ENCODE measurements at regions not wholly inside any gene's neighbourhood (a gene's known extent, or its start where the extent isn't known, plus 50 kb on each side); places are given as distances from the start of the nearest gene placed in this dataset.

DNA sequence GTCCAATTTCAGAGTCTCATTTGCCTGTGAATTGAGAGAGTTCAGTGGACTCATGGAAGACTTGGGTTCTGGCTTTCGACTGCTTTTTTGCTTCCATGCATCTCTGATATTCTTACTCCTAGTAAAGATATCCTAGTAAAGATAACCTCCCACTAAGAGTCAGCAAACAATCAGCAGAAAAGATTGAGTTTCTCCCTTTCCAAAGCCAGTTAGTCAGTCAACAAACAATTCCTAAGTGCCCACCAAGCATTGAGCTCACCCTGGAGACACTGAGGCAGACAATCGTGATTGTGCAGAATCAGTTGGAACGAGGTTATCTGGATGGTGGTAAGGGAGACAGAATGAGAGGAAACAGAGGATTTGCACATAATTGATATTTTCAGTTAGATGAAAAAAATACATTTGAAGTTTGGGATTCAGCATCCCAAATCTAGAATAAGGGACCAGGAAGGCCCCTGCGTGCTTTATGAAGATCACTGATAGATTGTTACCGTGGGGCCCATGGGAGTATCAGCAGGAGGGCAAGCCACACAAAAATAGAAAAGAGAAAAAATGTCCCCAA lies 99.7 kb upstream of the SLC38A2 start:
- Histone ChIP-seq H3K36me3 (no peaks in the 10 kb centered on the region), H3K9me3 (replicated peaks) (no peaks in the 10 kb centered on the region), H3K27ac (no peak overlapping the region), H3K27me3 (no peaks in the 10 kb centered on the region), H3K4me1 (peaks cover 22% of the 10 kb centered on the region), H3K4me3 (no peak overlapping the region)
- no peak for DNase-seq

DNA sequence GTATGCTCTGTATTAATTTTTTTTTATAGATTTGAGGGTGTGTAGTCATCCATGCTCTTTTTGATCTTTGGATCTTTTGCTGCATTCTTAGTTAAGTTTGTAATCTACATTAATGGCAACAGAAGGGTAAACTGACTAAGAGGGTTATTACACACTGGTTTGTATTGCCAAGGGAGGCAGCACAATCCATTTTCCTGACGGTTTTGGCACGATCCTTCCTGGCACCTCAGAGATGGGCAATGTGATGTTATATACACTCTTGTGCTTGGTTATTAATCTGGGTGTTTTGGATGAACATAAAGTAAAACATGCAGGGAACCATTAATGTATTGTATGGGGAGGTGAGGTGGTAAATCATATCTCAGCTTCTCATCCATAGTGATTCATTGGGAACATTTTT lies 98.8 kb upstream of the SLC38A2 start:
- Histone ChIP-seq H3K9me3 (replicated peaks) (no peaks in the 10 kb centered on the region), H3K36me3 (no peaks in the 10 kb centered on the region), H3K4me3 (no peak overlapping the region), H3K4me1 (peaks cover 22% of the 10 kb centered on the region), H3K27me3 (no peaks in the 10 kb centered on the region), H3K27ac (no peak overlapping the region)
- DNase-seq, result no peak

DNA sequence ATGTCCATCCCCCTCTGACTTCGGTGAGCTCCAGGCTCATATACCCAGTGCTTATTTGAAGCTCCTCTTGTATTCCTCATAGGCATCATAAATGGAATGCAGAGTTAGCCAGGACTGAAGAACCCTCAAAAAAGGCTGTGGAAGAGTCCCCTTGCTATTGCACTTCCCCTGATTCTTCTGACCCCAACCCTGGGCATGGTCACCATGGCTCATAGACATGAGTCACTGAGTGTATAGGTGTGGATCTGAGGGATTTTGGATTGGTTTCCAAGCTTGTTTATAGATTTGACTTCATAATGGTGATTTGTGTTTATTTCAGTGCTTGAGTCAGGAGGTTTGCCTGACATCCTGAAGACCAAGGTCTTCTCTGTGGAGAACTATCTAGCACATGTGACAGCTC lies 98.4 kb upstream of the SLC38A2 start:
- H3K27ac ChIP-seq, result no peak overlapping the region
- H3K36me3 ChIP-seq, result no peaks in the 10 kb centered on the region
- no peak for DNase-seq
- no peaks in the 10 kb centered on the region for H3K9me3 ChIP-seq (replicated peaks)
- no peaks in the 10 kb centered on the region for H3K27me3 ChIP-seq
- no peak overlapping the region for H3K4me3 ChIP-seq
- peaks cover 22% of the 10 kb centered on the region for H3K4me1 ChIP-seq

DNA sequence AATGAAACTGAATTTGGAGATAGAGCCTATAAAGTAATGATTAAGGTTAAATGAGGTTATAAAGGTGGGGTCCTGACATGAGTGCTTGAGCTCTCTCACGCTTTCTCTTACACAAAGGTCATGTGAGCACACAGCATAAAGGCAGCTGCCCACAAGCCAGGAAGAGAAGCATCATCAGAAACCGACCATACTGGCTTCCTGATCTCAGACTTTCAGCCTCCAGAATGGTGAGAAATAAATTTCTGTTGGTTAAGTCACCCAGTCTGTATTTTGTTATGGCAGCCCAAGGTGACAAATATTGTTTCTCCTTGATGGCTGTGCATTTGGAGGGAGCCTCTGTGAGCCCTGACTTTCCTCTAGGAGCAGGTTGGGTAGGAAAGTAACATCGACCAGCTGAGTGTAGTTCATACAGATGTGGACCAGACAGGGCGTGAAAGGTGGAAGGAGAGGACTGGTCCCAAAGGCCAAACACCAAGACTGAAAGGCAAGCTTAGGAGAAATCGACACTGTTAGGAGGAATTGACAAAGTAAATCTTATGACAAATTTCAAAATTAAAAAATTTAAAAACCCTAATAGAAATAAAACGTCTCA lies 97.6 kb upstream of the SLC38A2 start:
- Histone ChIP-seq H3K36me3 (no peaks in the 10 kb centered on the region), H3K27me3 (no peaks in the 10 kb centered on the region), H3K27ac (no peak overlapping the region), H3K9me3 (replicated peaks) (0 out of 2 replicates have a peak, but pooled peaks cover 4% of the 10 kb centered on the region), H3K4me1 (peaks cover 22% of the 10 kb centered on the region), H3K4me3 (no peak overlapping the region)
- DNase-seq, result no peak

DNA sequence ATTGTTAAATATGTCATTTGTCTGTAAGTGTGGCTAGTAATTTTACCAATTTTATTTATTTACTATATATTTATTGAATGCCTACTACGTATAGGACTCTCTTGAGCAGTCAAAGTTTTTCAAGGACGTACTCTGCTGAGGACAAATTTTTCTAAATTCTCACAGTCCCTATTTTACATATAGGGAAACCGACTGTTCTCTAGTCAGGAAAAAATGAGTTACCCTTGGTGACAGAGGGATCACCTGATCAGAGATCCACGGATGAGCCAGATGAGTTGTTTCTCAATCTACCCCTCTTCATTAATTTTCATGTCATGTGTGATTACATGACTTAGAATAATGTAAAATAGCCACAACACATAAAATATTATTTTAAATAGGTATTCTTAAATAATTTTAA lies 96.2 kb upstream of the SLC38A2 start:
- Histone ChIP-seq H3K36me3 (no peaks in the 10 kb centered on the region), H3K9me3 (replicated peaks) (0 out of 2 replicates have a peak, but pooled peaks cover 7% of the 10 kb centered on the region), H3K27me3 (no peaks in the 10 kb centered on the region), H3K4me1 (peaks cover 18% of the 10 kb centered on the region), H3K27ac (no peak overlapping the region), H3K4me3 (no peak overlapping the region)
- no peak for DNase-seq

DNA sequence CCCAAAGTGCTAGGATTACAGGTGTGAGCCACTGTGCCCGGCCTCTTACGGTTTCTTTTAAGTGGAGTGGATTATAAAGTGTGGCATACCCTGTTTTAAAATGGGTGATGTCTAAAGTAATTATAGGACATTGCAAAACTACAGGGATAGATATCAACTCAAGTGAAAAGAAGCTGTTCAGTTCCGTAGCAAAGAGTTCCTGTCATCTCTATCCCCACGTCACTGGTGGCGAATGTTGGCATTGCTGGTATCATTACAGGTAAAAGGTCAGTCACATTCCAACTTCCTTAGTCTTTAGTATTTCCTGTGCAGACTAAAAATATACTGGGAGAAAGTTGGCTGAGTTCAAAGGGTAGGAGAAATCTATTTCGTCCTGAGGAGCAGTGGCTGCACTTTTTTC lies 95.6 kb upstream of the SLC38A2 start:
- no peak for DNase-seq
- 0 out of 2 replicates have a peak, but pooled peaks cover 7% of the 10 kb centered on the region for H3K9me3 ChIP-seq (replicated peaks)
- H3K27me3 ChIP-seq, result no peaks in the 10 kb centered on the region
- no peak overlapping the region for H3K4me3 ChIP-seq
- no peaks in the 10 kb centered on the region for H3K36me3 ChIP-seq
- H3K27ac ChIP-seq, result no peak overlapping the region
- H3K4me1 ChIP-seq, result peaks cover 11% of the 10 kb centered on the region

DNA sequence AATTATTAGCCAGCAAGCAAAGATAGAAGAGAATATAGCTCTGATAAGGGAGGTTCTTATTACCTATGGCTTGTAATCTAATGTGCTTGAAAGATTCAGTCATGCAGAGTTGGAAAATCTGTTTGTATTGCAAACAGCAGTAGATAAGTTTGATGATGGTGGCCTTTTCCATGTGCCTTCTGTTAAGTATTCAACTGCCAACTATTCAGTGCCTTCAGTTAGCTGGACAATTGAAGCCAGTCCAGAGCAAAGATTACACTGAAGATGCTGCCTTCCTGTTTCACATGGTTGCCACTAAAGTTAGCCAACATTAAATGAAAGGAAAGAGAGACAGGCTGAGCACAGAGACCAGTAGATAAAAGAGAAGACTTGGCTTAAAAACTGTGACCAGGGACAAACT lies 92.7 kb upstream of the SLC38A2 start:
- DNase-seq, result no peak
- H3K36me3 ChIP-seq, result no peaks in the 10 kb centered on the region

DNA sequence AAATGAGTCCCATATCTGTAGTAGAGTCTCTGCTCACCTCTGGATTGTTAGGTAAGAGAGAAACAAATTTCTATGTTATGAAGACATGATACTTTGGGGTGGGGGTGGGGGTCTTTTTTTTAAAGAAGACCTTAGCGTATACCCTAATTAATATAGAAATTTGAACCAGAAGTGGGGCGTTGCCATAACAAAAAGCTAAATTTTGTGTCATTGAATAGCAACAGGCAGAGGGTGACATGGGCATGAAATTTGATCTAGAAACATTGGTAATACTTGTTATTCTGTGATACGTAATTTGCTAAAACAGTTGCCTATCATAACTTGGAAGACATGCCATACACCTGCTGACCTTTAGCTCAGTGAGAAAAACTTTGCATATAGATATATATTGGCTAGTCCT lies 92.3 kb upstream of the SLC38A2 start:
- no peak overlapping the region for H3K4me3 ChIP-seq
- no peaks in the 10 kb centered on the region; the same call in 1 of the 2 replicates for H3K4me1 ChIP-seq
- no peak overlapping the region for H3K27ac ChIP-seq
- H3K9me3 ChIP-seq (replicated peaks), result 0 out of 2 replicates have a peak, but pooled peaks cover 7% of the 10 kb centered on the region
- no peak for DNase-seq
- no peaks in the 10 kb centered on the region for H3K27me3 ChIP-seq
- no peaks in the 10 kb centered on the region for H3K36me3 ChIP-seq

More for the DNA sequence above, 92.7 kb upstream of the SLC38A2 start:
- Histone ChIP-seq H3K9me3 (replicated peaks) (0 out of 2 replicates have a peak, but pooled peaks cover 7% of the 10 kb centered on the region), H3K27ac (no peak overlapping the region), H3K4me3 (no peak overlapping the region), H3K27me3 (no peaks in the 10 kb centered on the region), H3K4me1 (no peaks in the 10 kb centered on the region; the same call in 1 of the 2 replicates)

DNA sequence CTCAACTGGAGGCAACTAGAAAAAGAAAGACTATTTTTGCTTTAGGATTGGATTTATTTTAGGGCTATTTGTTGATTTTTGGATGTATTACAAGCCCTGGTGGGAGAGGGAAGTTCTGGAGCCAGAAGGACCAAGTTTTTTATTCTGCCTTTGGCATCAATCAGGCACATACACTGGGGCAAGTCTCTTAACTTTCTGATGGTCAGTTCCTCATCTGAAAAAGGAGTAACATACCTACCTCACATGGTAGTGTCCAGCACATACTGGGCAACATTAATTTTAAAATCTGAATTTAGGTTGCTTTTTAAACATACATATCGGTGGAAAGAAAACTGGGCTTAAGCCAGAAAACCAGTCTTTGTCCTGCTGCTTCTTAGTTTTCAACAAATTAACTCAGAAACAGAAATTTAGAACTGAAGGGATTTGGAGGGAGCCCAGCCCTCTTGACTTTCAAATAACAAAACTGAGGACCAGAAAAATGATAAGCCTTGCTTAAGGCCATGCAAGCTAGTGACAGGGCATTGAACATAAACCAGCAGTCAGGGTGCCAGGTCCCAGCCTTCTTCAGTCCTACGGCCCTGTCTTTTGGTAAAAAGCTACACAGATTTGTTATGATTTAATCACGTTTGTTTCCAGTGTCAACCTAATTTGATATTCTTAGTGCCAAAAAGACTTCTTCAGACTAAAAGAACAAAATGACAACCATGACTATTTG lies 90.2 kb upstream of the SLC38A2 start:
- no peak for DNase-seq
- 0 out of 2 replicates have a peak, but pooled peaks cover 7% of the 10 kb centered on the region for H3K9me3 ChIP-seq (replicated peaks)
- no peaks in the 10 kb centered on the region for H3K27me3 ChIP-seq
- no peak overlapping the region for H3K27ac ChIP-seq
- no peak overlapping the region for H3K4me3 ChIP-seq
- H3K36me3 ChIP-seq, result no peaks in the 10 kb centered on the region
- no peaks in the 10 kb centered on the region; the same call in 1 of the 2 replicates for H3K4me1 ChIP-seq

DNA sequence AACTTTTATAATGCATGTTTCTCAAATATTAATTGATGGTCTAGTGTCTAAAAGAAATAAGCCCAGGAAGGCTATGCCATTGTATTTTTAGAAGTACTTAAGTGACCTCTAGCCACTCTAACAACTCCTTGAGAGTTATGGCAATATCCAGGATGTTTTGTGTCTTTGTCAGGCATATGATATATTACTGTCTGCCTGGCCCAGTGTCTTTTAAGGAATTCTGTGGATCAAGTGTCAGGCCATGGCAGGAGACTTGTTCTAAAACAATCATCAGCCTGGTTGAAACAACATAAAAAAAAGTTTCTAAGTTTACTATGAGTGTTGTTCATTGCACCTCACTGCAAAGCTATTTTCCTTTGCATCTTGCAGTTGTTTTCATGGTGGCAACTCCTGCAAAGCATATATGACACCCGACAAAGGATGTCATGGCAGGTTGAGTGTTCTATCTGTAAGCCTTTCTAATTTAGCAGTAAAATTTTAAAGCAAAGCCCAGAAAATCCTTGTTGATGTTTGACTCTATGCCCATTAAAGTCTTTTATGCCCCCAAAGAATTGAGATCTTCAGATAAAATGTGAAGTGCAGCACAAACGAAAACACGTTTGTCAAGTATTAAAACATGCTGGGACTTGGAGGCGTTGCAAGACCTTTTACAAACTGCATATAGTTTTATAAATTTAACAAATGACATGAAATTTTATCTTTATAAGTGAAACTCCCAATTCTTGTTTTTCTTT lies 89.5 kb upstream of the SLC38A2 start:
- H3K27me3 ChIP-seq, result no peaks in the 10 kb centered on the region
- peaks cover 2% of the 10 kb centered on the region for H3K4me1 ChIP-seq

DNA sequence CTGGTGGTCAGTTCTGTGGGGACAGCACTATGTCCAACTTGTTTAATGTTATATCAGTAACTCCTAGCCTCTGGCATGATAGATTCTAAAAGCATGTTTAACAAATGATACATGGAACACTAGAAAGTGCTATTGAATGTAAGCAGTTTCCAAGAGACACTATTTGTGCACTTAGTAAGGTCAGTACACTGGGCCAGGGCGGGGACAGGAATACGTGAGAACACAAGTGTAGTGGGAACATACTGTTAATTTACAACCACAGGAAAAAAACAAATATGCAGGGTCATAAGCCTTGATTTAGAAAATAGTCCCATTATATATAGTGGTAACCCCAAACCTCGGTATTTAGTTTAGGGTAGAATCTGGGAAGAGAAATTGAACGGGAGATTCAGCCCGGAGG lies 88.9 kb upstream of the SLC38A2 start:
- Histone ChIP-seq H3K4me1 (peaks cover 8% of the 10 kb centered on the region), H3K9me3 (replicated peaks) (0 out of 2 replicates have a peak, but pooled peaks cover 7% of the 10 kb centered on the region), H3K27me3 (no peaks in the 10 kb centered on the region), H3K4me3 (no peak overlapping the region), H3K27ac (no peak overlapping the region), H3K36me3 (no peaks in the 10 kb centered on the region)
- DNase-seq, result no peak

More for the DNA sequence above, 89.5 kb upstream of the SLC38A2 start:
- H3K27ac ChIP-seq, result no peak overlapping the region
- H3K4me3 ChIP-seq, result no peak overlapping the region
- 0 out of 2 replicates have a peak, but pooled peaks cover 7% of the 10 kb centered on the region for H3K9me3 ChIP-seq (replicated peaks)
- no peak for DNase-seq
- no peaks in the 10 kb centered on the region for H3K36me3 ChIP-seq

DNA sequence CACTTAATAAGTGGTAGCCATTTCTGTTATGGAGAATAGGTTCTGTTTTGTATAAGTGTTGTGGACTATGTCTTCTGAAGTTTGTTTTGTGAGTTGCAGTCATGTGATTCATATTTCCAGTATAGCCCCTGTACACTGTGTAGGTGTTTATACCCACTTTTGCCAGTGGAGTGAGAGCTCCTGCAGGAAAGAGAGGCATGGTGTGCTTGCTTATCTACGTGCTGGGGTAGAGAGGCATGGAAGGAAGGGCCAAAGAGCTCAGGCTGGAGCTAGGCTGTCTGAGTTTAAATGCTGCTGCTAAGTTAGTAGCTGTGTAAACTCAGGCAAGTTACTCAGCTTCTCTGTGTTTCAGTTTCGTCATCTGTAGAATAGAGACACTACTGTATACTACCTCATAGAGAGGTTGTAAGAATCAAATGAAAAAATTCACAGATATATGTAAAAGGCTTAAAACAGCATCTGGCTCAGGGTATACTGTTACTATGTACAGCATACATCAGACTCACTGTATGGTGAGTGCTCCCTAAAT lies 88.2 kb upstream of the SLC38A2 start:
- DNase-seq, result no peak
- no peak overlapping the region for H3K27ac ChIP-seq
- 0 out of 2 replicates have a peak, but pooled peaks cover 7% of the 10 kb centered on the region for H3K9me3 ChIP-seq (replicated peaks)
- no peak overlapping the region for H3K4me3 ChIP-seq
- no peaks in the 10 kb centered on the region for H3K36me3 ChIP-seq
- H3K27me3 ChIP-seq, result no peaks in the 10 kb centered on the region
- H3K4me1 ChIP-seq, result peaks cover 15% of the 10 kb centered on the region

DNA sequence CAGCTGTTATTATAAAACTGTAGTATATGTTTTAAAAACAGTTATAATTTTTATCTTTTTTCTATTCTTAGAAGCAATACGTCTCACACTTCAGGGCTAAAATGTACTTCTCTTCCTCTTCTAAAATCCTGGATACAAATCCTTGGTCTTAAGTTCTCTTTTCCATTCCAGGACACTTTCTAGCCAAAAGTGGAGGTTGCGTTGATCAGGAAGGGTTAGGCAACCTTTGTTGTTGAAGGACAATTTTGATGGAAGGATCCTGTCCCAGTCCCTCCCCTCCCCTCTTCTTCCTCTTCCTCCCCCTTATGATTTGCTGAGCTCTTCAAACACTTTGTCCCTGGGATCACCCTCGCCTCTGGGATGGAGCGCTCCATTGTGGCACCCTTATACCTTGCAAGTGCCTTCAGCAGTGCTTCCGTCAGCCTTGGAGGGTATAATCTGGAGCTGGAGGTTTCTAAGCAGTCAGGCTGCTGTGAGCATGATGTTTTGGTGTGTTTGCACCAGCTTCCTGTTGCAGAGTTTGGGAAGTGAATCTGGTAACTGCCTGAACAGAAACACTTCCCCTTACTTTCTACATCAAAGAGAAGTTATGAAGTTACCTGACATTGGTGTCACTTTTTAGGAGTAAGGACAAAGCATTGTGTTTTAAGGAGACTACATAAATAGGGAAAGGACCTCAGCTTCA lies 87.4 kb upstream of the SLC38A2 start:
- no peak for DNase-seq
- no peak overlapping the region for H3K27ac ChIP-seq
- no peak overlapping the region for H3K4me3 ChIP-seq
- 0 out of 2 replicates have a peak, but pooled peaks cover 1% of the 10 kb centered on the region for H3K9me3 ChIP-seq (replicated peaks)
- H3K4me1 ChIP-seq, result peaks cover 22% of the 10 kb centered on the region
- no peaks in the 10 kb centered on the region for H3K36me3 ChIP-seq
- no peaks in the 10 kb centered on the region for H3K27me3 ChIP-seq

DNA sequence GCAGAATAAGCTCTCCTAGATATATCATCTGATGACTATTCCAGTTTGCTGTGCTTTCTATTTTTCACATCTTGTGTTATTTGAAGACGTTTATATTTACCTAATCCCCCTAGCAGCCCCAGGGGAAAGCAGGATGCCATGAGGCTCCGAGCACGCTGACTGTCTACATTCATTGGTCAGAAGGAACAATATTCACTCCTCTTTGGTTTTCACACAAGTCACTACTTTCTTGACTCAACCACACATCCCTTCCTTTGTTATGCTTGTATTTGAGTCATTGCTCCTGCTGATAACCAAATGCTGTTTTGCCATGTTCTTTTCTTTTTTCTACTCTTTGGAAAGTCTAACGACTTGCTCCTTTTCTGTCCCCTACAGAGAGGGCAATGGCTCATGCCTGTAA lies 86.5 kb upstream of the SLC38A2 start:
- no peak overlapping the region for H3K27ac ChIP-seq
- no peaks in the 10 kb centered on the region for H3K9me3 ChIP-seq (replicated peaks)
- H3K27me3 ChIP-seq, result no peaks in the 10 kb centered on the region
- H3K36me3 ChIP-seq, result no peaks in the 10 kb centered on the region
- peaks cover 27% of the 10 kb centered on the region for H3K4me1 ChIP-seq
- DNase-seq, result no peak
- no peak overlapping the region for H3K4me3 ChIP-seq

Data from SJCRH30 (cell line).